ENCODE measurements at regions not wholly inside any gene's neighbourhood (a gene's known extent, or its start where the extent isn't known, plus 50 kb on each side); places are given as distances from the start of the nearest gene placed in this dataset.
"Not testable (repeated sequence)": the region's sequence is repeated elsewhere in the genome, so short reads cannot be mapped to it uniquely, and the experiment has no call there.

- Mint-ChIP-seq H3K27ac (no peak overlapping the region), H3K4me1 (no peaks in the 10 kb centered on the region), H3K27me3 (no peaks in the 10 kb centered on the region), H3K36me3 (no peaks in the 10 kb centered on the region), H3K4me3 (no peak overlapping the region), H3K9me3 (no peaks in the 10 kb centered on the region)
- no peak for ATAC-seq
Observed at GRCh38 chrX:7514871-7515599, 327.9 kb upstream of the VCX start.

GRCh38 chrX:7512845-7513244 is 330.1 kb upstream of the VCX start:
- H3K9me3 Mint-ChIP-seq: no peaks in the 10 kb centered on the region
- no peaks in the 10 kb centered on the region for H3K4me1 Mint-ChIP-seq
- no peaks in the 10 kb centered on the region for H3K27me3 Mint-ChIP-seq
- no peak for ATAC-seq
- H3K4me3 Mint-ChIP-seq: no peak overlapping the region
- H3K27ac Mint-ChIP-seq: no peak overlapping the region
- H3K36me3 Mint-ChIP-seq: no peaks in the 10 kb centered on the region

- no peaks in the 10 kb centered on the region for H3K36me3 Mint-ChIP-seq
- no peak overlapping the region for H3K27ac Mint-ChIP-seq
- peaks cover 2% of the 10 kb centered on the region for H3K9me3 Mint-ChIP-seq
- no peak for ATAC-seq
- no peaks in the 10 kb centered on the region for H3K4me1 Mint-ChIP-seq
- H3K27me3 Mint-ChIP-seq: no peaks in the 10 kb centered on the region
- H3K4me3 Mint-ChIP-seq: no peak overlapping the region
Observed at GRCh38 chrX:7503251-7503650, 339.7 kb upstream of the VCX start.

- H3K4me1 Mint-ChIP-seq: no peaks in the 10 kb centered on the region
- no peak for ATAC-seq
- peaks cover 2% of the 10 kb centered on the region for H3K9me3 Mint-ChIP-seq
- no peaks in the 10 kb centered on the region for H3K36me3 Mint-ChIP-seq
- H3K4me3 Mint-ChIP-seq: no peak overlapping the region
- no peaks in the 10 kb centered on the region for H3K27me3 Mint-ChIP-seq
- no peak overlapping the region for H3K27ac Mint-ChIP-seq
Observed at GRCh38 chrX:7500386-7500785, 342.6 kb upstream of the VCX start.

- no peak for ATAC-seq
- Mint-ChIP-seq H3K36me3 (no peaks in the 10 kb centered on the region), H3K4me1 (no peaks in the 10 kb centered on the region), H3K9me3 (peaks cover 4% of the 10 kb centered on the region), H3K4me3 (no peak overlapping the region), H3K27ac (no peak overlapping the region), H3K27me3 (no peaks in the 10 kb centered on the region)
Observed at GRCh38 chrX:7486505-7486904, 338.6 kb upstream of the PUDP start.

GRCh38 chrX:7485061-7485460 is 337.1 kb upstream of the PUDP start:
- no peaks in the 10 kb centered on the region for H3K36me3 Mint-ChIP-seq
- no peaks in the 10 kb centered on the region for H3K4me1 Mint-ChIP-seq
- H3K27ac Mint-ChIP-seq: no peak overlapping the region
- no peak overlapping the region for H3K4me3 Mint-ChIP-seq
- no peak for ATAC-seq
- peaks cover 4% of the 10 kb centered on the region for H3K9me3 Mint-ChIP-seq
- H3K27me3 Mint-ChIP-seq: no peaks in the 10 kb centered on the region

- ATAC-seq: no peak
- Mint-ChIP-seq H3K27ac (no peak overlapping the region), H3K4me3 (no peak overlapping the region), H3K9me3 (peaks cover 4% of the 10 kb centered on the region), H3K4me1 (no peaks in the 10 kb centered on the region), H3K36me3 (no peaks in the 10 kb centered on the region), H3K27me3 (no peaks in the 10 kb centered on the region)
Observed at GRCh38 chrX:7480721-7481120, 332.8 kb upstream of the PUDP start.

- ATAC-seq: no peak
Observed at GRCh38 chrX:7462110-7462509, 314.2 kb upstream of the PUDP start.

GRCh38 chrX:7461051-7461450 is 313.1 kb upstream of the PUDP start:
- H3K27ac Mint-ChIP-seq, H3K36me3 Mint-ChIP-seq, H3K4me1 Mint-ChIP-seq, H3K27me3 Mint-ChIP-seq, H3K9me3 Mint-ChIP-seq, ATAC-seq, H3K4me3 Mint-ChIP-seq: not testable (repeated sequence)

More at GRCh38 chrX:7462110-7462509, 314.2 kb upstream of the PUDP start:
- Mint-ChIP-seq H3K27me3 (no peaks in the 10 kb centered on the region), H3K36me3 (no peaks in the 10 kb centered on the region), H3K4me1 (no peaks in the 10 kb centered on the region), H3K9me3 (peaks cover 2% of the 10 kb centered on the region), H3K27ac (no peak overlapping the region), H3K4me3 (no peak overlapping the region)

- Mint-ChIP-seq H3K9me3 (no peaks in the 10 kb centered on the region), H3K4me3 (no peak overlapping the region), H3K4me1 (no peaks in the 10 kb centered on the region), H3K36me3 (no peaks in the 10 kb centered on the region), H3K27ac (no peak overlapping the region), H3K27me3 (no peaks in the 10 kb centered on the region)
- ATAC-seq: no peak
Observed at GRCh38 chrX:7447801-7448499, 300.0 kb upstream of the PUDP start.

- no peak for ATAC-seq
- Mint-ChIP-seq H3K27me3 (no peaks in the 10 kb centered on the region), H3K9me3 (no peaks in the 10 kb centered on the region), H3K4me1 (no peaks in the 10 kb centered on the region), H3K36me3 (no peaks in the 10 kb centered on the region), H3K4me3 (no peak overlapping the region), H3K27ac (no peak overlapping the region)
Observed at GRCh38 chrX:7446815-7447214, 298.9 kb upstream of the PUDP start.

- no peak overlapping the region for H3K27ac Mint-ChIP-seq
- no peak for ATAC-seq
- no peaks in the 10 kb centered on the region for H3K4me1 Mint-ChIP-seq
- H3K27me3 Mint-ChIP-seq: no peaks in the 10 kb centered on the region
- no peak overlapping the region for H3K4me3 Mint-ChIP-seq
- H3K36me3 Mint-ChIP-seq: no peaks in the 10 kb centered on the region
- H3K9me3 Mint-ChIP-seq: no peaks in the 10 kb centered on the region
Observed at GRCh38 chrX:7444967-7445366, 297.0 kb upstream of the PUDP start.

GRCh38 chrX:7441586-7441985 is 293.6 kb upstream of the PUDP start:
- Mint-ChIP-seq H3K9me3 (no peaks in the 10 kb centered on the region), H3K4me3 (no peak overlapping the region), H3K36me3 (no peaks in the 10 kb centered on the region), H3K27ac (no peak overlapping the region), H3K4me1 (no peaks in the 10 kb centered on the region), H3K27me3 (no peaks in the 10 kb centered on the region)
- no peak for ATAC-seq

GRCh38 chrX:7435822-7436221 is 287.9 kb upstream of the PUDP start:
- Mint-ChIP-seq H3K4me1 (no peaks in the 10 kb centered on the region), H3K4me3 (no peak overlapping the region), H3K27ac (no peak overlapping the region), H3K27me3 (peaks cover 10% of the 10 kb centered on the region), H3K36me3 (no peaks in the 10 kb centered on the region), H3K9me3 (peaks cover 6% of the 10 kb centered on the region)
- ATAC-seq: no peak

GRCh38 chrX:7432901-7433300 is 284.9 kb upstream of the PUDP start:
- H3K36me3 Mint-ChIP-seq: no peaks in the 10 kb centered on the region

GRCh38 chrX:7420717-7421116 is 272.8 kb upstream of the PUDP start:
- Mint-ChIP-seq H3K4me1 (no peaks in the 10 kb centered on the region), H3K27ac (no peak overlapping the region), H3K36me3 (no peaks in the 10 kb centered on the region), H3K4me3 (no peak overlapping the region), H3K27me3 (no peaks in the 10 kb centered on the region), H3K9me3 (no peaks in the 10 kb centered on the region)
- no peak for ATAC-seq

More at GRCh38 chrX:7432901-7433300, 284.9 kb upstream of the PUDP start:
- Mint-ChIP-seq H3K4me1 (no peaks in the 10 kb centered on the region), H3K27me3 (peaks cover 14% of the 10 kb centered on the region), H3K27ac (no peak overlapping the region), H3K9me3 (peaks cover 7% of the 10 kb centered on the region), H3K4me3 (no peak overlapping the region)
- ATAC-seq: no peak
